ENCODE measurements at regions not wholly inside any gene's neighbourhood (a gene's known extent, or its start where the extent isn't known, plus 50 kb on each side); places are given as distances from the start of the nearest gene placed in this dataset.

DNA sequence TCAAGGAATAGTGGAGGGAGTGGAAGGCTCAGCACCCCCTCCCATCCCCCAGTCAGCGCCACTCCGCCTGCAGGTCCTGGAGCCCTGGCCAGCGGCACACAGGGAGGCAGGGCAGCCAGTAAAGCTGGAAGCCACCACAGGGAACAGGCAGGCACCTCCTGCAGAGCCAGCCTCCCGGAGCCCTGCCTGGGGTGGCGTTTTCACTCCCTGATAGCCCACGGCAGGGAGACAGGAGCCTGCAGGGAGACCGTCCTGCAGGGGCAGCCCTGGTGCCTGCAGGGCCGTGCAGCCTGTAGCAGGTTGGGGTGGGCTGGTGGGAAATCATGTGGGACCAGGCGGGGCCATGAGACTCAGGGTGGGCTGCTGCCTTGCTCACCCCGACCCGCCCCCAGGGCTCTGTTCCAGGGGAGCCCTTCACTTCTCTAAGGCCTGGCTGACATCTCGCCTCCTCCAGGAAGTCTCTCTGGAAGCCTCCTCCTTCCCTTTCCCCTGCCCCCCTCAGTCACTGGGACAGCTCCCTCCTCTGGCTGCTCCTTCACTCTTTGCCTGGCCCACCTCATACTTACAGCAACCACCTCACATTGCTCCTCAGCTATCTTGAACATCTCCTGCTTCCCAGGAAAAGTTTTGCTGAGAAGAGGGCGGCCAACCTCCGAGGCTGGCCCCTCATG lies 221.0 kb downstream of the GLI2 start:
- no peak overlapping the region for H3K4me3 Mint-ChIP-seq

GRCh38 chr2:120957905-120958304 lies 222.2 kb downstream of the GLI2 start:
- no peaks in the 10 kb centered on the region for H3K36me3 Mint-ChIP-seq
- H3K27ac Mint-ChIP-seq, result no peak overlapping the region
- DNase-seq (ENCODE audit: low spot score) (no peak), ATAC-seq (peak in 1 of 2 donors; percentile 11)
- H3K4me1 Mint-ChIP-seq (ENCODE audit: low read depth in 2 of 2), result no peaks in the 10 kb centered on the region
- no peaks in the 10 kb centered on the region for H3K27me3 Mint-ChIP-seq
- H3K9me3 Mint-ChIP-seq, result no peaks in the 10 kb centered on the region
- H3K4me3 Mint-ChIP-seq, result no peak overlapping the region

More for the DNA sequence above, 221.0 kb downstream of the GLI2 start:
- H3K4me1 Mint-ChIP-seq (ENCODE audit: low read depth in 2 of 2), result no peaks in the 10 kb centered on the region
- no peak overlapping the region for H3K27ac Mint-ChIP-seq
- H3K27me3 Mint-ChIP-seq, result no peaks in the 10 kb centered on the region
- ATAC-seq (no peak), DNase-seq (ENCODE audit: low spot score) (no peak)
- no peaks in the 10 kb centered on the region for H3K9me3 Mint-ChIP-seq
- no peaks in the 10 kb centered on the region for H3K36me3 Mint-ChIP-seq

DNA sequence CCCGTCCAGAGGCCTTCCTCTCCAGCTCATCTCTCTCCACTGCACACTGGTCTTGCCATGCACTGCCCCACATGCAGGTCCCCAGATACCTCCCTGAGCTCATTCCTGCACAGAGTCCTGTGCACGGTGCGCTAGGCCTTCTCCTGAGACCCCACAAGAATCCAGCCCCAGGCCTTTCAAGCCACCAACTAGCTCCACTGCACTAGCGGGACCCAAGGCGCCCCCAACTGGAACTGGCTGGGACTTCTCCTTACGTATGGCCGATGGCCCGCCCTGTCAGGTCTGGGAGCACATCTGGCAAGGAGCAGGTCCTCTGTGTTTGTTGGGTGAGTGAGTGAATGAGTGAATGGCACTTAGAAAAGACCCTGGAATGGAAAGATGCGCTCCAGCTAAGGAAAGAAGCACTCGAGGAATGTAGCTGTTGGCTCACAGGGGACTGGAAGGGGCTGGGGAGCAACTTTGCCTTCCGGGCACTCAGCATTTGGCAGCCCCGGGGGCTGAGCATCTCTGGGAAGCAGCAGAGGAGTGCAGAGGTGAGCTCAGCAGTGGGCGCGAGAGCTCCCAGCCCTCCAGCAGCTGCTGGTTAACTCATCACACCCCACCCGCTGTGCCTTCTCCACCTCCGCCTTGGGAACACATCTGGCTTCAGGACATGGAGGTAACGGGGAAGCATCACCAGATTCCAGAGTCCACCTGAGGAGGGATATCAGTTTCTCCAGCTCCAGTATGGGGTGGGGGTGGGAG lies 223.1 kb downstream of the GLI2 start:
- H3K4me3 Mint-ChIP-seq, result no peak overlapping the region
- no peak overlapping the region for H3K27ac Mint-ChIP-seq
- H3K36me3 Mint-ChIP-seq, result no peaks in the 10 kb centered on the region
- no peaks in the 10 kb centered on the region for H3K9me3 Mint-ChIP-seq
- no peak for DNase-seq (ENCODE audit: low spot score)
- ATAC-seq, result no peak
- H3K4me1 Mint-ChIP-seq (ENCODE audit: low read depth in 2 of 2), result no peaks in the 10 kb centered on the region
- H3K27me3 Mint-ChIP-seq, result no peaks in the 10 kb centered on the region

- ATAC-seq (no peak), DNase-seq (ENCODE audit: low spot score) (no peak)
- H3K27me3 Mint-ChIP-seq, result no peaks in the 10 kb centered on the region
- H3K9me3 Mint-ChIP-seq, result no peaks in the 10 kb centered on the region
- H3K27ac Mint-ChIP-seq, result no peak overlapping the region
- H3K4me1 Mint-ChIP-seq (ENCODE audit: low read depth in 2 of 2), result no peaks in the 10 kb centered on the region
- H3K36me3 Mint-ChIP-seq, result no peaks in the 10 kb centered on the region
- H3K4me3 Mint-ChIP-seq, result no peak overlapping the region
These were observed 223.8 kb downstream of the GLI2 start for GRCh38 chr2:120959426-120959825.

DNA sequence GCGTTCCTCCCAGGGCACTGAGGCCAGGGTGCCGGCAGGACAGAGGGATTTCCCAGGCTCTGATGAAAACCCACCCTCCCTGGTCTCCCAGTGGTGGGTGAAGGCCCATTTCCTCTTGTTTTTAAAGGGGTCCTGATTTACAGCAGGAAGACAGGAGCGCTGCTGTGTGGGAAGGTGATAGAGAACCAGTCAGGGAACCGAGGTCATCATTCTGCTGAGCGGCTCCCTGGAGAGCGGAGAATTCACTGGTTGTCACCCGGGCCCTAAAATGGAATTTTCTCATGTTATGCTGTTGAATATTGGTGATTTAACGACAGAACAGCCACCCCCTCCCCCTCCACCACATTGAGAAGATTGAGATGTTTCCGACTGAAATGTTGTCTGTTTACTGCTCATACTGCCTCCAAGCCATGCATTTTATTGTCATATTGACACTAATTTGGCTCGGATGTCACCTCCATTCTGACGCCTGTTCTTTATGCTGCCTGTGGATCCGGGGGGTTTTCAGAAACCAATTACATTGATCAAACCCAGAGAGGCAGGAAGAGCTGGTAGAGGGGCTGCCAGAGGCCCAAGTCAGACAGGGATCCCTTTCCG lies 225.2 kb downstream of the GLI2 start:
- Mint-ChIP-seq H3K27me3 (no peaks in the 10 kb centered on the region), H3K4me3 (no peak overlapping the region), H3K36me3 (no peaks in the 10 kb centered on the region), H3K27ac (no peak overlapping the region), H3K4me1 (ENCODE audit: low read depth in 2 of 2) (no peaks in the 10 kb centered on the region), H3K9me3 (no peaks in the 10 kb centered on the region)
- ATAC-seq (no peak), DNase-seq (ENCODE audit: low spot score) (no peak)

DNA sequence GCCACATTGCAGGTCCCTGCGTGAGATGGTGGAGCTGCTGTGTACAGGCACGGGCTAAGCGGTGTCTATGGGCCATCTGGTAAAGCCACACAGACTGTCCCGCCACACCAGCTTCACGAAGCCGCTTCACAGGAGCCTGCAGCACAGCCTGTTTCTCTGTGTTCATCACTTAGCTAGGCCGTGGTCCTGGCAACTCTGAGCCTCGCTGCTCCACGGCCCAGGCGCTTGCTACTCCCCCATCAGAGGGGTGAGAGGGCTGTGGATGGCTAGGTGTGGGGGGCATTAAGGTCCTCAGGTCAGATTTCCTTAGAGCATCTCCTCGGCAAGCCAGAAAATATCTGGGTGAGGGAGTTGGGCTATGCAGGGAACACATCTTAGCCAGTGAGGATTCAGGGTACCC lies 225.7 kb downstream of the GLI2 start:
- ATAC-seq, result no peak
- no peaks in the 10 kb centered on the region for H3K27me3 Mint-ChIP-seq
- H3K27ac Mint-ChIP-seq, result no peak overlapping the region
- H3K4me1 Mint-ChIP-seq (ENCODE audit: low read depth in 2 of 2), result no peaks in the 10 kb centered on the region
- no peaks in the 10 kb centered on the region for H3K36me3 Mint-ChIP-seq
- H3K4me3 Mint-ChIP-seq, result no peak overlapping the region
- H3K9me3 Mint-ChIP-seq, result no peaks in the 10 kb centered on the region
- no peak for DNase-seq (ENCODE audit: low spot score)

DNA sequence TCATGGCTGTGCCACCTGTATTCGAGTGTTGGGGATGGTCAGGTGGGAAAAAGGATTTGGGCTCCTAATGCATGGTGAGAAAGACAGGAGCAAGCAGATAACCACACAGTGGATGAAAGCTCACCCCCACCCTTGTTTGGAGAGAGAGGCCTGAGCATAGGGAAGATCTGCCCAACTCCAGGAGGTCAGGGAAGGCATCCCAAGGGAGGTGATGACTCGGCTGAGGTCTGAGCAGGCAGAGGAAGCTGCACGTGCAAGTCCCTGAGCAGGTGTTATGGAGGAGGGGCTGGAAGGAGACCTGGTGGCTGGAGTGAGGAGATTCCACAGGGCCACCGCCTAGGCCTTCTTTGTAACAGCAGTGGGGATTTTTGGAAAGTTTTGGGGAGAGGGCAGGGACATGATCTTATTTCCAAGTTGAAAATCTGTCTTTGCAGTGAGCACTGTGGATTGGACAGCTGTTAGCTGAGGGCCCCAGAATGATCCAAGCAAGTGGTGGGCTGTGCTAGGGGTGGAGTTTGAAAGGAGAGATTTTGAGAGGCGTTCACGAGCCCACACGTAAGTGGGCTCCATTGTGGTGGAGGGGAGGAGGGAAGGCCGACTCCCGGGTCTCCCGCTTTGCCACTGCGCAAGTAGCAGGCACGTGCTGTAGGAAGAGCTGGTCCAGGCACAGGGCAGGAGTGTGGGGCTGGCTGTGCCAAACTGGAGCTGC lies 228.5 kb downstream of the GLI2 start:
- Mint-ChIP-seq H3K27me3 (no peaks in the 10 kb centered on the region), H3K4me3 (no peak overlapping the region), H3K4me1 (ENCODE audit: low read depth in 2 of 2) (no peaks in the 10 kb centered on the region), H3K27ac (no peak overlapping the region), H3K36me3 (no peaks in the 10 kb centered on the region), H3K9me3 (no peaks in the 10 kb centered on the region)
- ATAC-seq, result no peak
- DNase-seq (ENCODE audit: low spot score), result no peak

DNA sequence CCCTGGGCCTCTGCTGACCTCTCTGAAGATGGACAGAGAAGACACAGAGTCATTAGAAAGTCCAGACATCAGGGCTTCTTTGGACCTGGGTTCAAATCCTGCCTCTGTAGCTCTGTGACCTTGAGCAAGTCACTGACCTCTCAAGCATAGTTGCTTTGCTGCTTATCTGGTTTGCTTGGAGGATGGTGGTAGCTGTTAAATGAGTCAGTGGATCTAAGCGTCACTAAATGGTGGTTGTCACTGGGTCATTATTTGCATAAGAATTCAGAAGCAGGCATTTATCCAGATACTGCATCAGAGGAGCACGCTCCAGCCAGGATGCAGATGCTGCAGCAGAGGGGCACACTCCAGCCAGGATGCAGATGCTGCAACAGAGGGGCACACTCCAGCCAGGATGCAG lies 229.2 kb downstream of the GLI2 start:
- Mint-ChIP-seq H3K9me3 (no peaks in the 10 kb centered on the region), H3K36me3 (no peaks in the 10 kb centered on the region), H3K4me3 (no peak overlapping the region), H3K4me1 (ENCODE audit: low read depth in 2 of 2) (no peaks in the 10 kb centered on the region), H3K27me3 (no peaks in the 10 kb centered on the region), H3K27ac (no peak overlapping the region)
- DNase-seq (ENCODE audit: low spot score) (no peak), ATAC-seq (no peak)

GRCh38 chr2:120966510-120967254 lies 231.0 kb downstream of the GLI2 start:
- Mint-ChIP-seq H3K27ac (no peak overlapping the region), H3K36me3 (no peaks in the 10 kb centered on the region), H3K27me3 (no peaks in the 10 kb centered on the region), H3K4me1 (ENCODE audit: low read depth in 2 of 2) (no peaks in the 10 kb centered on the region), H3K9me3 (no peaks in the 10 kb centered on the region), H3K4me3 (no peak overlapping the region)
- DNase-seq (ENCODE audit: low spot score), result no peak
- ATAC-seq, result no peak

DNA sequence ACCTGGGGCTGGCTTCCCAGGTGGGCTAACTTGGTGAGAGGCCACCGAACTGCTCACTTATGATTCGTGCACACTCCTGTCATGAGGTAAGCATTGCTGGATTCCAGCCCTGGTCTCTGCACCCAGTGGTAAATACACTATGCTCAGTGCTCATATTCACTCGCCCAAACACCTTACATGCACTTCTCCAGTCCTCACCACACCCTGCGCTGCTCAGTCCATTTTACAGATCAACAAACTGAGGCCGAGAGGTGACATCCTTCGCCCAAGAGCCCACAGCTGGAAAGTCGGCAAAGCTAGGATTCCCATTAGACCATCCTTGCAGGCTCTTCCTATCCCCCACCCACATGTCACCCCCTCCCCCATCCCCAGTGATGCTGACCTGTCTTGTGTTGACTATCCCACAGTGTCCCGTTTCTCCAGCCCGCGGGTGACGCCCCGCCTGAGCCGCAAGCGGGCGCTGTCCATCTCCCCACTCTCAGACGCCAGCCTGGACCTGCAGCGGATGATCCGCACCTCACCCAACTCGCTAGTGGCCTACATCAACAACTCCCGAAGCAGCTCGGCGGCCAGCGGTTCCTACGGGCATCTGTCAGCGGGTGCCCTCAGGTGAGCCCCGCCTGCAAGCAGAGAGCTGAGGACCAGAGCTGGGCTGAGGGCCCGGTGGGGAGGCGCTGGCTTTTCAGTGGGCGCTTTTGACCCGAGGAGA lies 232.8 kb downstream of the GLI2 start:
- Mint-ChIP-seq H3K9me3 (no peaks in the 10 kb centered on the region), H3K27me3 (no peaks in the 10 kb centered on the region), H3K36me3 (no peaks in the 10 kb centered on the region), H3K4me1 (ENCODE audit: low read depth in 2 of 2) (no peaks in the 10 kb centered on the region), H3K27ac (no peak overlapping the region), H3K4me3 (no peak overlapping the region)
- DNase-seq (ENCODE audit: low spot score) (no peak), ATAC-seq (no peak)

DNA sequence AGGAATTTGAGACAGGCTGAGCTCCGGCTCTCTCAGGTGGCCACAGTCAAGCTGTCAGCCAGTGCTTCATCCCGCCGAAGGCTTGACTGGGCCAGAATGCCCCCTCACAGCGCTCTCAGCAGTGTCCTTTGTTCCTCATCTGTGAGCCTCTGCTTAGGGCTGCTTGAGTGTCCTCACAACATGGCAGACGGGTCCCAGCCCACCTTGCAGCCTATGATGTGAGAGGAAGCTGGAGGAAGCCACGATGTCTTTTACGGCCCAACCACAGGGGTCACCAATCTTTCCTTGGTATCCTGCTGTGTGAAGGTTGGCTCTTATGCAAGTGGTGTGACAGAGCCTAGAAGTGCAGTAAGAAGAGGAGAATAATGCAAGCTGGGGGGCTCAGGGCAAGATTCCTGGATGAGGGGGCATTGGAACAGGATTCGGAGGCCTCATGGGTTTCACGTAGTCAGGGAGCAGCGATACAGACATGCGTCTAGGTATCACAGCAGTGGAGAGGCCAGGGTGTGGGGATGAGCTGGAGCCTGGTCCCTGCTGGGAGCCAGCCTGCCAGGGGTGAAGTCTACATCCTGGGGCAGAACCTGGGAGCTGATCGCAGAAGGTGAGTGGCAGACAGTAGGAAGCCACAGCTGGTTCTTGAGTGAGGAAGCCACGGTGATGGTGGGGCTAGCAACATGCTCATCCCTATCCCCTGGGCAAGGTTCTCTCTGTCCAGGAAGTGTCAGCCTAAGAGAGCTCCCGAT lies 234.1 kb downstream of the GLI2 start:
- no peaks in the 10 kb centered on the region for H3K9me3 Mint-ChIP-seq
- ATAC-seq, result no peak

GRCh38 chr2:120971866-120972265 lies 236.2 kb downstream of the GLI2 start:
- no peak overlapping the region for H3K27ac Mint-ChIP-seq
- no peak overlapping the region for H3K4me3 Mint-ChIP-seq
- ATAC-seq, result peak in 1 of 2 donors; percentile 1
- no peaks in the 10 kb centered on the region for H3K36me3 Mint-ChIP-seq
- no peaks in the 10 kb centered on the region for H3K27me3 Mint-ChIP-seq
- H3K4me1 Mint-ChIP-seq (ENCODE audit: low read depth in 2 of 2), result no peaks in the 10 kb centered on the region
- no peaks in the 10 kb centered on the region for H3K9me3 Mint-ChIP-seq
- DNase-seq (ENCODE audit: low spot score), result no peak

More for the DNA sequence above, 234.1 kb downstream of the GLI2 start:
- Mint-ChIP-seq H3K4me3 (no peak overlapping the region), H3K4me1 (ENCODE audit: low read depth in 2 of 2) (no peaks in the 10 kb centered on the region), H3K36me3 (no peaks in the 10 kb centered on the region), H3K27me3 (no peaks in the 10 kb centered on the region), H3K27ac (no peak overlapping the region)
- DNase-seq (ENCODE audit: low spot score), result no peak
